Caco-2 (cell line): ENCODE measurements at regions not wholly inside any gene's neighbourhood (a gene's known extent, or its start where the extent isn't known, plus 50 kb on each side); places are given as distances from the start of the nearest gene placed in this dataset.

Experiments
- BruUV-seq: library from RNA; stranded (reverse); fragments of 400-500 nt; replicated peaks from 2 replicates; lab custom pipeline; 2021; lab: Mats Ljungman, UMichigan
- CTCF ChIA-PET: fragments of 300-600 bp; sonication (Branson Sonifier 250); formaldehyde crosslinking; loops from one replicate; lab custom pipeline; 2022; ENCODE audit warnings: antibody characterized with exemption; lab: Charles Lee
- POLR2A ChIA-PET: fragments of 300-600 bp; sonication (Branson Sonifier 250); formaldehyde crosslinking; loops from one replicate; lab custom pipeline; 2022; ENCODE audit warnings: antibody characterized with exemption; lab: Charles Lee
- DNase-seq, 2 experiments: peaks; one replicate each; pipeline versions ENCODE4 v3.0.0 to v3.0.0-alpha.2; 2020 to 2022
- H3K27me3 ChIP-seq: replicated peaks from 2 replicates; pipeline ENCODE4 v1.6.0; 2011; ENCODE audit warnings: low read length; ENCODE audit not compliant: control insufficient read depth, insufficient read depth
- H3K36me3 ChIP-seq: 2 replicates; pipeline ENCODE4 v1.5.1; 2011; ENCODE audit warnings: low read length; ENCODE audit not compliant: control insufficient read depth, insufficient read depth
- H3K4me1 ChIP-seq: fragments of 250-450 bp; sonication (Bioruptor Pico); 2 replicates; pipeline ENCODE4 v1.5.1; 2020; ENCODE audit warnings: mild to moderate bottlenecking
- H3K4me3 ChIP-seq: 2 replicates; pipeline ENCODE4 v1.5.1; 2011; ENCODE audit warnings: low read depth, mild to moderate bottlenecking, control low read depth, low read length
- H3K9me3 ChIP-seq: fragments of 250-450 bp; sonication (Bioruptor Pico); 2 replicates; pipeline ENCODE4 v1.5.1; 2020; ENCODE audit warnings: mild to moderate bottlenecking, moderate library complexity
- H3K27ac Mint-ChIP-seq: one replicate; pipeline ENCODE4 v1.8.0; 2022; ENCODE audit warnings: mixed read lengths; ENCODE audit not compliant: unreplicated experiment
- H3K27me3 Mint-ChIP-seq: one replicate; pipeline ENCODE4 v1.8.0; 2022; ENCODE audit warnings: mixed read lengths; ENCODE audit not compliant: insufficient read depth, unreplicated experiment
- H3K36me3 Mint-ChIP-seq: one replicate; pipeline ENCODE4 v1.8.0; 2022; ENCODE audit warnings: mild to moderate bottlenecking, mixed read lengths; ENCODE audit not compliant: insufficient read depth, unreplicated experiment
- H3K4me1 Mint-ChIP-seq: one replicate; pipeline ENCODE4 v1.8.0; 2022; ENCODE audit warnings: low read depth, mixed read lengths; ENCODE audit not compliant: unreplicated experiment
- H3K4me3 Mint-ChIP-seq: one replicate; pipeline ENCODE4 v1.8.0; 2022; ENCODE audit warnings: mild to moderate bottlenecking, moderate library complexity, mixed read lengths; ENCODE audit not compliant: unreplicated experiment
- H3K9me3 Mint-ChIP-seq: one replicate; pipeline ENCODE4 v1.8.0; 2022; ENCODE audit warnings: mixed read lengths; ENCODE audit not compliant: unreplicated experiment
- CTCF ChIP-seq, 2 experiments: fragments of 200-600 bp in 1 of 2; IDR thresholded peaks; 1 replicate in 1 of 2; 2 replicates in 1 of 2; pipeline versions ENCODE4 v1.5.1 to v1.8.0; 2011 to 2022; ENCODE audit warnings: antibody characterized with exemption in 1 of 2, control low read depth in 1 of 2, inconsistent platforms in 1 of 2, low read depth in 1 of 2, low read length in 1 of 2, mild to moderate bottlenecking in 1 of 2, moderate library complexity in 1 of 2; ENCODE audit not compliant: insufficient read depth in 1 of 2, severe bottlenecking in 1 of 2, unreplicated experiment in 1 of 2
- intact Hi-C: fragments of 100-400 bp; cut with micrococcal nuclease; formaldehyde crosslinking; loops from one replicate; pipeline ENCODE4 v1.10.0; 2022; ENCODE audit not compliant: unreplicated experiment

- no TSS peak for BruUV-seq
- POLR2A ChIA-PET = no interaction called here
- Histone ChIP-seq H3K4me3 (no peak overlapping the region), H3K4me1 (peaks cover 10% of the 10 kb centered on the region), H3K36me3 (no peaks in the 10 kb centered on the region), H3K27me3 (no peaks in the 10 kb centered on the region; the same call in 1 of the 2 replicates), H3K9me3 (no peaks in the 10 kb centered on the region)
- no peak overlapping the region for H3K4me3 Mint-ChIP-seq
- intact Hi-C loops = loop anchor here (1.0 to 2.0 kb wide), 2 partner anchors 49 to 142 kb away; no protein-coding TSS in a partner anchor
- no peak overlapping the region for H3K27ac Mint-ChIP-seq
- no peaks in the 10 kb centered on the region for H3K9me3 Mint-ChIP-seq
- peaks cover 32% of the 10 kb centered on the region for H3K27me3 Mint-ChIP-seq
- no peak for TF ChIP-seq CTCF (IDR thresholded peaks at IDR 0.05; ENCODE audit: insufficient read depth in 1 of 2, low read depth in 1 of 2, low read length in 1 of 2, severe bottlenecking in 1 of 2, unreplicated experiment in 1 of 2)
- CTCF ChIA-PET = interaction anchor here (1.3 kb wide), 1 partner anchor 49 kb away, joined by 10 read pairs; no protein-coding TSS in a partner anchor
- peaks cover 14% of the 10 kb centered on the region for H3K4me1 Mint-ChIP-seq
- DNase-seq = no peak
- H3K36me3 Mint-ChIP-seq = no peaks in the 10 kb centered on the region
Observed at GRCh38 chr5:61816585-61817450, 484.8 kb downstream of the ZSWIM6 start.

- H3K4me1 ChIP-seq = peaks cover 10% of the 10 kb centered on the region
- ChIA-PET POLR2A (no interaction called here), CTCF (interaction anchor here (0.6 to 1.3 kb wide), 4 partner anchors 8 to 859 kb away, joined by 3 to 10 read pairs (median 4); no protein-coding TSS in a partner anchor)
- Mint-ChIP-seq H3K27me3 (peaks cover 33% of the 10 kb centered on the region), H3K36me3 (no peaks in the 10 kb centered on the region), H3K27ac (no peak overlapping the region), H3K9me3 (no peaks in the 10 kb centered on the region), H3K4me3 (no peak overlapping the region), H3K4me1 (peaks cover 14% of the 10 kb centered on the region)
- no TSS peak for BruUV-seq
- peak in 1 of 2 experiments; percentile 44 for DNase-seq
- no peaks in the 10 kb centered on the region; the same call in 1 of the 2 replicates for H3K27me3 ChIP-seq
- H3K36me3 ChIP-seq = no peaks in the 10 kb centered on the region
- no peaks in the 10 kb centered on the region for H3K9me3 ChIP-seq
- TF ChIP-seq CTCF (IDR thresholded peaks at IDR 0.05; ENCODE audit: insufficient read depth in 1 of 2, low read depth in 1 of 2, low read length in 1 of 2, severe bottlenecking in 1 of 2, unreplicated experiment in 1 of 2) = peak; percentile 73 to 75
- no peak overlapping the region for H3K4me3 ChIP-seq
- intact Hi-C loops = loop anchor here (1.0 to 2.0 kb wide), 2 partner anchors 49 to 143 kb away; no protein-coding TSS in a partner anchor
Observed at GRCh38 chr5:61817472-61818326, 485.6 kb downstream of the ZSWIM6 start.

GRCh38 chr5:61820836-61821235 is 485.2 kb upstream of the KIF2A start:
- no peak for TF ChIP-seq CTCF (IDR thresholded peaks at IDR 0.05; ENCODE audit: insufficient read depth in 1 of 2, low read depth in 1 of 2, low read length in 1 of 2, severe bottlenecking in 1 of 2, unreplicated experiment in 1 of 2)
- H3K9me3 Mint-ChIP-seq = no peaks in the 10 kb centered on the region
- H3K4me3 ChIP-seq = no peak overlapping the region
- no peak overlapping the region for H3K27ac Mint-ChIP-seq
- ChIA-PET CTCF (no interaction called here), POLR2A (no interaction called here)
- no TSS peak for BruUV-seq
- H3K36me3 Mint-ChIP-seq = no peaks in the 10 kb centered on the region
- DNase-seq = no peak
- H3K27me3 ChIP-seq = no peaks in the 10 kb centered on the region; the same call in 1 of the 2 replicates
- H3K4me3 Mint-ChIP-seq = no peak overlapping the region
- H3K27me3 Mint-ChIP-seq = peaks cover 33% of the 10 kb centered on the region
- peaks cover 7% of the 10 kb centered on the region for H3K4me1 Mint-ChIP-seq
- intact Hi-C loops = no loop called here
- no peaks in the 10 kb centered on the region for H3K9me3 ChIP-seq
- H3K36me3 ChIP-seq = no peaks in the 10 kb centered on the region
- peaks cover 4% of the 10 kb centered on the region; the same call in 1 of the 2 replicates for H3K4me1 ChIP-seq
